Choroid plexus epithelial cell (primary cell): ENCODE measurements at regions not wholly inside any gene's neighbourhood (a gene's known extent, or its start where the extent isn't known, plus 50 kb on each side); places are given as distances from the start of the nearest gene placed in this dataset.

Source experiments
- DNase-seq: peaks from one replicate; pipeline ENCODE4 v3.0.0-alpha.2; 2010; ENCODE audit warnings: low read depth
- H3K4me3 ChIP-seq: 2 replicates; pipeline ENCODE4 v1.5.1; 2011; ENCODE audit warnings: low read depth, mild to moderate bottlenecking, control low read depth, low read length, moderate library complexity
- CTCF ChIP-seq: conservative IDR thresholded peaks from 2 replicates; pipeline ENCODE4 v1.5.1; 2011; ENCODE audit warnings: low read depth, mild to moderate bottlenecking, control low read depth, inconsistent platforms, low read length, moderate library complexity

DNA sequence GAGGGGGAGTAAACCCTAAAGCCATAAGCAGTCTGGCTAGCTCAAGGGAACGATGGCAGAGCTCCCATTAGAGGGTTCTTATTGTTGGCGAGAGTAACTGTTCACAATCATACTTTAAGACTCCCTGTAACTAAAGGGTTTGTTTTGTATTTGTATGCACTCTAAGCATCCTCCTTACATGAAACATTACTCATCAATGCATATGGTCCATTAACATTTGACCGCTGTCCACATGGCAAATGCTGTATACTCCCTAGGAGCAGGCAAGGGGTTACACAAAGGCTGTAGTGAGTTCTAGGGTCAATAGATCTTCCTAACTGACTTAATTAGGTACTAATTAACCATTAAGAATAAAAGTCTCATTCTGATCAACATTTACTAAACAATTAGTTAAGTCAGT, 95.3 kb upstream of the MRPS30 start:
- no peak for TF ChIP-seq CTCF
- H3K4me3 ChIP-seq, result no peak overlapping the region
- no peak for DNase-seq

GRCh38 chr5:44711901-44712300, 96.8 kb upstream of the MRPS30 start:
- TF ChIP-seq CTCF, result no peak
- DNase-seq, result no peak
- no peak overlapping the region for H3K4me3 ChIP-seq

DNA sequence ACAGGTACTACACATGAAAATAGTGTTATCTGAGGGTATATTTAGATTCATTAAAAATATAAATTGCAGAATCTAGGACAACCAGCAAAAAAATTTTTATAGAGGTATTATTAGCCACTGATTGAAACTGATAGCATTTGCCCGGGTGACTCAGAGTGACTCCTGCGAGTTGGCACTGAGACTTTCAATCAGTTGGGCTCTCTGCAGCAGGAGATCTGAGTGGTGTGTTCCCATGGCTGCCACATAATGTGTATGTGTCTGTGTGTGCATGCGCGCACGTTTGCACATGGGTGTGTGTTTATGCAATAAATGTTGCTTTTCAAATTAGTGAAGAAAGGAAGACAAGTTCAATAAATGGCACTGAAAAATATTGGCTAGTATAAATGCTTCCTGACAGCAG, 100.1 kb upstream of the MRPS30 start:
- TF ChIP-seq CTCF, result no peak
- no peak for DNase-seq

DNA sequence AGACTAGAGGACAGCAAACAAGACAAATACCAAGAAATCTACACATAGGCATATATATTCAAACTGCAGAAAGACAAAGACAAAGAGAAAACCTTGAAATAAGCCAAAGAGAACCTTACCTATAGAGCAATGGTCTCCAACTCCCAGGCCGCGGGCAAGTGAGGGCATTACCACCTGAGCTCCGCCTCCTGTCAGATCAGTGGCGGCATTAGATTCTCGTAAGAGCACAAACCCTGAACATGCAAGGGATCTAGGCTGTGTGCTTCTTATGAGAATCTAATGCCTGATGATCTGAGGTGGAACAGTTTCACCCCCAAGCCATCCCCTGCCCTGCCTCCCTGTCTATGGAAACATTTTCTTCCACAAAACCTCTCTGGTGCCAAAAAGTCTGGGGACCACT, 101.0 kb upstream of the MRPS30 start:
- no peak overlapping the region for H3K4me3 ChIP-seq
- no peak for TF ChIP-seq CTCF
- DNase-seq, result no peak

More for the DNA sequence above, 100.1 kb upstream of the MRPS30 start:
- H3K4me3 ChIP-seq, result no peak overlapping the region

- DNase-seq, result no peak
- no peak for TF ChIP-seq CTCF
- H3K4me3 ChIP-seq, result no peak overlapping the region
These were observed 111.7 kb upstream of the MRPS30 start for GRCh38 chr5:44697025-44697424.

DNA sequence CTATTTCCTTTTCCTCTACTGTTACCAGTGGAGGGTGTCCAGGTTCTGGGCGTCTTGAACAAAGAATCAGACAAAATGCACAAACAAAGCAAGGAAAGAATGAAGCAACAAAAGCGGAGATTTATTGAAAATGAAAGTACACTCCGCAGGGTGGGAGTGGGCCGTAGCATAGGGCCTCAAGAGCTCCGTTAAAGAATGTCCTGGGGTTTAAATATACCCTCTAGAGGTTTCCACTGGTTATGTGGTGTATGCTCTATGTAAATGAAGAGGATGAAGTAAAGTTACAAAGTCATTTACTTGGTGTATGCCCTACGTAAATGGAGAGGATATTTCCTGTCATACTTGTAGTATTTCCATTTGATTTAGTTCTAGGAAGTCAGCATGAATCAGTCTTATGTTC, 113.5 kb upstream of the MRPS30 start:
- H3K4me3 ChIP-seq, result no peak overlapping the region
- TF ChIP-seq CTCF, result no peak
- no peak for DNase-seq

- no peak overlapping the region for H3K4me3 ChIP-seq
- TF ChIP-seq CTCF, result no peak
- no peak for DNase-seq
These were observed 116.9 kb upstream of the MRPS30 start for GRCh38 chr5:44691802-44692201.
